ENCODE measurements at regions not wholly inside any gene's neighbourhood (a gene's known extent, or its start where the extent isn't known, plus 50 kb on each side); places are given as distances from the start of the nearest gene placed in this dataset.

GRCh38 chr6:84332139-84333034 lies 104.9 kb upstream of the CEP162 start:
- TF ChIP-seq POLR2AphosphoS5 (IDR thresholded peaks at IDR 0.05; ENCODE audit: low read depth, low read length) (no peak), POLR2A (IDR thresholded peaks at IDR 0.05; ENCODE audit: low read depth, low read length) (no peak)
